BLaER1 (cell line): ENCODE measurements at regions not wholly inside any gene's neighbourhood (a gene's known extent, or its start where the extent isn't known, plus 50 kb on each side); places are given as distances from the start of the nearest gene placed in this dataset.

Source experiments
- H3K27ac ChIP-seq: shearing (Covaris generic); formaldehyde crosslinking; 2 replicates; pipeline ENCODE4 v1.8.1; 2022
- H3K27me3 ChIP-seq: shearing (Covaris generic); formaldehyde crosslinking; 2 replicates; pipeline ENCODE4 v1.8.1; 2022
- H3K36me3 ChIP-seq: shearing (Covaris generic); formaldehyde crosslinking; 2 replicates; pipeline ENCODE4 v1.8.1; 2022
- H3K4me1 ChIP-seq: shearing (Covaris generic); formaldehyde crosslinking; 2 replicates; pipeline ENCODE4 v1.8.1; 2022
- H3K4me2 ChIP-seq: shearing (Covaris generic); formaldehyde crosslinking; 2 replicates; pipeline ENCODE4 v1.8.1; 2022
- H3K4me3 ChIP-seq: shearing (Covaris generic); formaldehyde crosslinking; 2 replicates; pipeline ENCODE4 v1.8.1; 2022
- H3K9ac ChIP-seq: shearing (Covaris generic); formaldehyde crosslinking; 2 replicates; pipeline ENCODE4 v1.8.1; 2022
- H3K9me3 ChIP-seq: shearing (Covaris generic); formaldehyde crosslinking; 2 replicates; pipeline ENCODE4 v1.8.1; 2022
- H4K20me1 ChIP-seq: shearing (Covaris generic); formaldehyde crosslinking; 2 replicates; pipeline ENCODE4 v1.8.1; 2022
- Cebpa-rat ChIP-seq: shearing (Covaris generic); IDR thresholded peaks from 2 replicates; pipeline ENCODE4 v1.8.1; 2022

GRCh38 chr13:38166116-38166515 is 183.5 kb upstream of the UFM1 start:
- H3K27me3 ChIP-seq = no peaks in the 10 kb centered on the region

GRCh38 chr13:38160131-38160530 is 189.5 kb upstream of the UFM1 start:
- no peak overlapping the region for H3K9ac ChIP-seq
- no peak overlapping the region for H3K4me3 ChIP-seq
- H3K9me3 ChIP-seq = no peaks in the 10 kb centered on the region
- no peaks in the 10 kb centered on the region for H3K27me3 ChIP-seq
- no peak for TF ChIP-seq Cebpa-rat
- H3K4me1 ChIP-seq = no peaks in the 10 kb centered on the region
- no peaks in the 10 kb centered on the region for H3K36me3 ChIP-seq
- H3K4me2 ChIP-seq = no peak overlapping the region
- H4K20me1 ChIP-seq = no peaks in the 10 kb centered on the region
- no peak overlapping the region for H3K27ac ChIP-seq

More at GRCh38 chr13:38166116-38166515, 183.5 kb upstream of the UFM1 start:
- no peak for TF ChIP-seq Cebpa-rat
- no peak overlapping the region for H3K27ac ChIP-seq
- H3K4me1 ChIP-seq = peaks cover 5% of the 10 kb centered on the region; the same call in 1 of the 2 replicates
- H4K20me1 ChIP-seq = no peaks in the 10 kb centered on the region
- H3K9ac ChIP-seq = no peak overlapping the region
- no peak overlapping the region for H3K4me2 ChIP-seq
- H3K36me3 ChIP-seq = no peaks in the 10 kb centered on the region
- no peak overlapping the region for H3K4me3 ChIP-seq
- H3K9me3 ChIP-seq = no peaks in the 10 kb centered on the region

- H3K27me3 ChIP-seq = no peaks in the 10 kb centered on the region
- no peak overlapping the region for H3K4me2 ChIP-seq
- H4K20me1 ChIP-seq = no peaks in the 10 kb centered on the region
- no peak for TF ChIP-seq Cebpa-rat
- H3K9ac ChIP-seq = no peak overlapping the region
- H3K9me3 ChIP-seq = no peaks in the 10 kb centered on the region
- H3K36me3 ChIP-seq = no peaks in the 10 kb centered on the region
- H3K4me3 ChIP-seq = no peak overlapping the region
- H3K27ac ChIP-seq = no peak overlapping the region
- H3K4me1 ChIP-seq = no peaks in the 10 kb centered on the region
Observed at GRCh38 chr13:38159710-38160109, 189.9 kb upstream of the UFM1 start.

- Histone ChIP-seq H3K27me3 (no peaks in the 10 kb centered on the region), H3K4me1 (no peaks in the 10 kb centered on the region), H3K9ac (no peak overlapping the region), H3K4me2 (no peak overlapping the region), H4K20me1 (no peaks in the 10 kb centered on the region), H3K4me3 (no peak overlapping the region), H3K9me3 (peaks cover 3% of the 10 kb centered on the region; the same call in 1 of the 2 replicates), H3K27ac (no peak overlapping the region), H3K36me3 (no peaks in the 10 kb centered on the region)
- no peak for TF ChIP-seq Cebpa-rat
Observed at GRCh38 chr13:38147050-38147449, 202.6 kb upstream of the UFM1 start.

GRCh38 chr13:38141792-38142191 is 207.9 kb upstream of the UFM1 start:
- Histone ChIP-seq H3K4me3 (no peak overlapping the region), H3K27me3 (no peaks in the 10 kb centered on the region), H3K4me2 (no peak overlapping the region), H3K9ac (no peak overlapping the region), H3K36me3 (no peaks in the 10 kb centered on the region), H3K4me1 (no peaks in the 10 kb centered on the region), H3K9me3 (no peaks in the 10 kb centered on the region), H3K27ac (no peak overlapping the region), H4K20me1 (no peaks in the 10 kb centered on the region)
- no peak for TF ChIP-seq Cebpa-rat

- Histone ChIP-seq H3K27me3 (no peaks in the 10 kb centered on the region), H3K4me2 (no peak overlapping the region), H3K27ac (no peak overlapping the region), H3K9me3 (no peaks in the 10 kb centered on the region), H4K20me1 (no peaks in the 10 kb centered on the region), H3K36me3 (no peaks in the 10 kb centered on the region), H3K4me1 (no peaks in the 10 kb centered on the region), H3K4me3 (no peak overlapping the region), H3K9ac (no peak overlapping the region)
- no peak for TF ChIP-seq Cebpa-rat
Observed at GRCh38 chr13:38135592-38135991, 214.1 kb upstream of the UFM1 start.

- TF ChIP-seq Cebpa-rat = no peak
- H3K9ac ChIP-seq = no peak overlapping the region
- peaks cover 9% of the 10 kb centered on the region for H3K4me1 ChIP-seq
- no peak overlapping the region for H3K27ac ChIP-seq
- no peaks in the 10 kb centered on the region for H3K27me3 ChIP-seq
- H3K36me3 ChIP-seq = no peaks in the 10 kb centered on the region
- H3K4me3 ChIP-seq = no peak overlapping the region
- H3K4me2 ChIP-seq = no peak overlapping the region
- no peaks in the 10 kb centered on the region for H3K9me3 ChIP-seq
- H4K20me1 ChIP-seq = no peaks in the 10 kb centered on the region
Observed at GRCh38 chr13:38121267-38121666, 228.4 kb upstream of the UFM1 start.

- Histone ChIP-seq H3K9me3 (no peaks in the 10 kb centered on the region), H3K4me1 (no peaks in the 10 kb centered on the region), H3K9ac (no peak overlapping the region), H3K4me3 (no peak overlapping the region), H3K36me3 (no peaks in the 10 kb centered on the region), H4K20me1 (no peaks in the 10 kb centered on the region), H3K4me2 (no peak overlapping the region), H3K27ac (no peak overlapping the region), H3K27me3 (no peaks in the 10 kb centered on the region)
- no peak for TF ChIP-seq Cebpa-rat
Observed at GRCh38 chr13:38103851-38104250, 234.3 kb upstream of the TRPC4 start.

GRCh38 chr13:38099751-38100150 is 230.2 kb upstream of the TRPC4 start:
- no peaks in the 10 kb centered on the region for H3K36me3 ChIP-seq
- no peaks in the 10 kb centered on the region for H3K4me1 ChIP-seq
- H3K9ac ChIP-seq = no peak overlapping the region
- no peak overlapping the region for H3K4me2 ChIP-seq
- H3K27ac ChIP-seq = no peak overlapping the region
- H3K9me3 ChIP-seq = no peaks in the 10 kb centered on the region
- no peak overlapping the region for H3K4me3 ChIP-seq
- H3K27me3 ChIP-seq = no peaks in the 10 kb centered on the region
- H4K20me1 ChIP-seq = no peaks in the 10 kb centered on the region
- TF ChIP-seq Cebpa-rat = no peak

- no peak for TF ChIP-seq Cebpa-rat
- Histone ChIP-seq H3K27me3 (no peaks in the 10 kb centered on the region), H3K4me2 (no peak overlapping the region), H3K36me3 (no peaks in the 10 kb centered on the region), H3K4me1 (no peaks in the 10 kb centered on the region), H3K4me3 (no peak overlapping the region), H3K27ac (no peak overlapping the region), H4K20me1 (no peaks in the 10 kb centered on the region), H3K9ac (no peak overlapping the region), H3K9me3 (no peaks in the 10 kb centered on the region; the same call in 1 of the 2 replicates)
Observed at GRCh38 chr13:38093425-38093824, 223.9 kb upstream of the TRPC4 start.

GRCh38 chr13:38090913-38091312 is 221.3 kb upstream of the TRPC4 start:
- H3K27me3 ChIP-seq = no peaks in the 10 kb centered on the region
- no peak overlapping the region for H3K27ac ChIP-seq
- peaks cover 18% of the 10 kb centered on the region for H3K9me3 ChIP-seq
- H3K36me3 ChIP-seq = peaks cover 7% of the 10 kb centered on the region; the same call in 1 of the 2 replicates
- TF ChIP-seq Cebpa-rat = no peak
- no peak overlapping the region for H3K4me3 ChIP-seq
- H4K20me1 ChIP-seq = no peaks in the 10 kb centered on the region
- no peaks in the 10 kb centered on the region for H3K4me1 ChIP-seq
- no peak overlapping the region for H3K4me2 ChIP-seq
- no peak overlapping the region for H3K9ac ChIP-seq
